HL-60 (cell line): ENCODE measurements at regions not wholly inside any gene's neighbourhood (a gene's known extent, or its start where the extent isn't known, plus 50 kb on each side); places are given as distances from the start of the nearest gene placed in this dataset.

ENCODE experiments used
- DNase-seq, 2 experiments: peaks; one replicate each; pipeline ENCODE4 v3.0.0-alpha.2; 2010 to 2020; ENCODE audit warnings: low read depth in 1 of 2, low spot score in 1 of 2
- H3K27ac ChIP-seq: fragments of 250-450 bp; sonication (Bioruptor Pico); replicated peaks from 2 replicates; pipeline ENCODE4 v1.5.1; 2020; ENCODE audit warnings: mild to moderate bottlenecking, moderate library complexity
- H3K27me3 ChIP-seq: fragments of 250-450 bp; sonication (Bioruptor Pico); 2 replicates; pipeline ENCODE4 v1.5.1; 2021; ENCODE audit warnings: mild to moderate bottlenecking, moderate library complexity; ENCODE audit not compliant: insufficient read depth, poor library complexity, severe bottlenecking
- H3K4me3 ChIP-seq: replicated peaks from 2 replicates; pipeline ENCODE4 v1.5.1; 2011; ENCODE audit warnings: mild to moderate bottlenecking, control low read depth, low read length; ENCODE audit not compliant: insufficient read depth
- GABPA ChIP-seq: IDR thresholded peaks from 2 replicates; pipeline ENCODE4 v1.6.1; 2012; ENCODE audit warnings: low read depth
- POLR2AphosphoS5 ChIP-seq: IDR thresholded peaks from 2 replicates; pipeline ENCODE4 v1.6.1; 2012; ENCODE audit warnings: low read depth
- SPI1 ChIP-seq: IDR thresholded peaks from 2 replicates; pipeline ENCODE4 v1.6.1; 2012; ENCODE audit warnings: low read depth, mild to moderate bottlenecking, borderline replicate concordance
- TF ChIP-seq, protein P1 (sequence below): IDR thresholded peaks from 2 replicates; pipeline ENCODE4 v1.6.1; 2012; ENCODE audit warnings: low read depth; ENCODE audit not compliant: insufficient replicate concordance
- TF ChIP-seq, protein P2 (sequence below): IDR thresholded peaks from one replicate; pipeline ENCODE4 v1.5.1; 2011; ENCODE audit warnings: low read length, control low read depth, inconsistent platforms; ENCODE audit not compliant: insufficient read depth

DNA sequence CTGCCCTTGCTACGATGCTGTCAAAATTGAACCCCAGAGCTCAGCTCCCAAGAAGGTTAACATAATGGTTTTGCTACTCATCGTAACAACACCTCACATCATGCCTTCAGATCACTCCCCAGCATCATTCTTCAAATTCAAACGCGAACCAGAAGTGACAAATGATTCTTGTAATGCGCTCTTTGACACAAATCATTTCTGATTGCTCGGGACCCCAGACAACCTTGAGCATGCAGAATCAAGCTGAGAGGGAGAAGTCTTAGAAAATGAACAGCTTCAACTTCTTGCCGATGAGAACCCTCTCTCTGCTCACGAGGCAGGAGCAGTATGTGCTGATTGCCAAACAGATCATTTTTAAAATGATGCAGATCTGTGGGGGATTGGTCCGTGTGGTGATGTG, 241.0 kb upstream of the ASIC2 start:
- no peak for DNase-seq

GRCh38 chr17:33545124-33545523, 252.0 kb upstream of the ASIC2 start:
- no peak for DNase-seq
- Histone ChIP-seq H3K27me3 (no peaks in the 10 kb centered on the region), H3K4me3 (no peak overlapping the region), H3K27ac (no peak overlapping the region)
- no peak for TF ChIP-seq GABPA
- TF ChIP-seq POLR2AphosphoS5: no peak

More for the DNA sequence above, 241.0 kb upstream of the ASIC2 start:
- H3K27ac ChIP-seq: no peak overlapping the region
- H3K27me3 ChIP-seq: peaks cover 2% of the 10 kb centered on the region
- TF ChIP-seq, protein P1, sequence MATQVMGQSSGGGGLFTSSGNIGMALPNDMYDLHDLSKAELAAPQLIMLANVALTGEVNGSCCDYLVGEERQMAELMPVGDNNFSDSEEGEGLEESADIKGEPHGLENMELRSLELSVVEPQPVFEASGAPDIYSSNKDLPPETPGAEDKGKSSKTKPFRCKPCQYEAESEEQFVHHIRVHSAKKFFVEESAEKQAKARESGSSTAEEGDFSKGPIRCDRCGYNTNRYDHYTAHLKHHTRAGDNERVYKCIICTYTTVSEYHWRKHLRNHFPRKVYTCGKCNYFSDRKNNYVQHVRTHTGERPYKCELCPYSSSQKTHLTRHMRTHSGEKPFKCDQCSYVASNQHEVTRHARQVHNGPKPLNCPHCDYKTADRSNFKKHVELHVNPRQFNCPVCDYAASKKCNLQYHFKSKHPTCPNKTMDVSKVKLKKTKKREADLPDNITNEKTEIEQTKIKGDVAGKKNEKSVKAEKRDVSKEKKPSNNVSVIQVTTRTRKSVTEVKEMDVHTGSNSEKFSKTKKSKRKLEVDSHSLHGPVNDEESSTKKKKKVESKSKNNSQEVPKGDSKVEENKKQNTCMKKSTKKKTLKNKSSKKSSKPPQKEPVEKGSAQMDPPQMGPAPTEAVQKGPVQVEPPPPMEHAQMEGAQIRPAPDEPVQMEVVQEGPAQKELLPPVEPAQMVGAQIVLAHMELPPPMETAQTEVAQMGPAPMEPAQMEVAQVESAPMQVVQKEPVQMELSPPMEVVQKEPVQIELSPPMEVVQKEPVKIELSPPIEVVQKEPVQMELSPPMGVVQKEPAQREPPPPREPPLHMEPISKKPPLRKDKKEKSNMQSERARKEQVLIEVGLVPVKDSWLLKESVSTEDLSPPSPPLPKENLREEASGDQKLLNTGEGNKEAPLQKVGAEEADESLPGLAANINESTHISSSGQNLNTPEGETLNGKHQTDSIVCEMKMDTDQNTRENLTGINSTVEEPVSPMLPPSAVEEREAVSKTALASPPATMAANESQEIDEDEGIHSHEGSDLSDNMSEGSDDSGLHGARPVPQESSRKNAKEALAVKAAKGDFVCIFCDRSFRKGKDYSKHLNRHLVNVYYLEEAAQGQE: no peak
- no peak for TF ChIP-seq SPI1
- TF ChIP-seq, protein P2, sequence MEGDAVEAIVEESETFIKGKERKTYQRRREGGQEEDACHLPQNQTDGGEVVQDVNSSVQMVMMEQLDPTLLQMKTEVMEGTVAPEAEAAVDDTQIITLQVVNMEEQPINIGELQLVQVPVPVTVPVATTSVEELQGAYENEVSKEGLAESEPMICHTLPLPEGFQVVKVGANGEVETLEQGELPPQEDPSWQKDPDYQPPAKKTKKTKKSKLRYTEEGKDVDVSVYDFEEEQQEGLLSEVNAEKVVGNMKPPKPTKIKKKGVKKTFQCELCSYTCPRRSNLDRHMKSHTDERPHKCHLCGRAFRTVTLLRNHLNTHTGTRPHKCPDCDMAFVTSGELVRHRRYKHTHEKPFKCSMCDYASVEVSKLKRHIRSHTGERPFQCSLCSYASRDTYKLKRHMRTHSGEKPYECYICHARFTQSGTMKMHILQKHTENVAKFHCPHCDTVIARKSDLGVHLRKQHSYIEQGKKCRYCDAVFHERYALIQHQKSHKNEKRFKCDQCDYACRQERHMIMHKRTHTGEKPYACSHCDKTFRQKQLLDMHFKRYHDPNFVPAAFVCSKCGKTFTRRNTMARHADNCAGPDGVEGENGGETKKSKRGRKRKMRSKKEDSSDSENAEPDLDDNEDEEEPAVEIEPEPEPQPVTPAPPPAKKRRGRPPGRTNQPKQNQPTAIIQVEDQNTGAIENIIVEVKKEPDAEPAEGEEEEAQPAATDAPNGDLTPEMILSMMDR: no peak
- no peak for TF ChIP-seq POLR2AphosphoS5
- no peak for TF ChIP-seq GABPA
- H3K4me3 ChIP-seq: no peak overlapping the region

GRCh38 chr17:33550261-33550660, 257.2 kb upstream of the ASIC2 start:
- no peak overlapping the region for H3K27ac ChIP-seq
- no peak for TF ChIP-seq SPI1
- TF ChIP-seq, protein P1: no peak
- TF ChIP-seq, protein P2: no peak
- TF ChIP-seq GABPA: no peak
- no peak for TF ChIP-seq POLR2AphosphoS5
- H3K4me3 ChIP-seq: no peak overlapping the region
- no peaks in the 10 kb centered on the region for H3K27me3 ChIP-seq
- DNase-seq: no peak

DNA sequence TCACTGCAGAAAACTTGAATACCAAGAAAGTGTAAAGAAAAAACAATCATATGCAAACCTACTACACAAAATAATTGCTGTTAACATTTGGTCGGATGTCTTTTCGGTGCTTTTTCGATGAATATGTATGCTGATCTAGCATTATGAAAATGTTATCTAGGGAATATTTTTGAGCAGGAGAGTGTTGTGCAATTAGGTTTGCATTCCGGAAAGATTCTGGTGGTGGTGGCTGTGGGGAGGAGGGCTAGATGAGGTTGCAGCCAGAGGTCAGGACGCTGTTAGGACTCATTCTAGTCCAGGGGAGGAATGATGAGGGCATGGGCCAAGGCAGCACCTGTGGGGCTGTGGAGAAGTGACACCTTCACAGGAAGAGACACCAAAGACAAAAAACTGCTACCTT, 258.0 kb upstream of the ASIC2 start:
- TF ChIP-seq, protein P2: no peak
- TF ChIP-seq SPI1 (no peak), POLR2AphosphoS5 (no peak), GABPA (no peak)
- TF ChIP-seq, protein P1: no peak
- no peak for DNase-seq
- Histone ChIP-seq H3K27ac (no peak overlapping the region), H3K4me3 (no peak overlapping the region), H3K27me3 (no peaks in the 10 kb centered on the region)
